GM21528 (cell line): ENCODE measurements at regions not wholly inside any gene's neighbourhood (a gene's known extent, or its start where the extent isn't known, plus 50 kb on each side); places are given as distances from the start of the nearest gene placed in this dataset.
"Not testable (repeated sequence)": the region's sequence is repeated elsewhere in the genome, so short reads cannot be mapped to it uniquely, and the experiment has no call there.

Source experiments
- ATAC-seq: cut with Tn5 transposase; IDR thresholded peaks from one replicate; pipeline ENCODE4 v1.9.1; 2021; ENCODE audit warnings: mild to moderate bottlenecking, moderate library complexity; ENCODE audit not compliant: unreplicated experiment, low FRiP score

GRCh38 chr16:66186251-66186785 is 180.2 kb upstream of the CDH5 start:
- ATAC-seq, result no peak

GRCh38 chr16:66182592-66182991 is 183.9 kb upstream of the CDH5 start:
- ATAC-seq, result no peak

- ATAC-seq, result no peak
Measured at GRCh38 chr16:66176731-66177130, 189.8 kb upstream of the CDH5 start.

- ATAC-seq, result no peak
Measured at GRCh38 chr16:66176111-66176510, 190.4 kb upstream of the CDH5 start.

- no peak for ATAC-seq
Measured at GRCh38 chr16:66175636-66176035, 190.9 kb upstream of the CDH5 start.

- ATAC-seq, result no peak
Measured at GRCh38 chr16:66175058-66175457, 191.4 kb upstream of the CDH5 start.

- ATAC-seq, result not testable (repeated sequence)
Measured at GRCh38 chr16:66173796-66174195, 192.7 kb upstream of the CDH5 start.

GRCh38 chr16:66173181-66173580 is 193.3 kb upstream of the CDH5 start:
- ATAC-seq, result not testable (repeated sequence)

GRCh38 chr16:66172463-66172862 is 194.0 kb upstream of the CDH5 start:
- no peak for ATAC-seq

GRCh38 chr16:66171578-66171977 is 194.9 kb upstream of the CDH5 start:
- no peak for ATAC-seq

GRCh38 chr16:66170989-66171388 is 195.5 kb upstream of the CDH5 start:
- no peak for ATAC-seq

- no peak for ATAC-seq
Measured at GRCh38 chr16:66169817-66170216, 196.7 kb upstream of the CDH5 start.

- no peak for ATAC-seq
Measured at GRCh38 chr16:66168777-66169176, 197.7 kb upstream of the CDH5 start.

- no peak for ATAC-seq
Measured at GRCh38 chr16:66167564-66168291, 198.8 kb upstream of the CDH5 start.

GRCh38 chr16:66166490-66166889 is 200.0 kb upstream of the CDH5 start:
- ATAC-seq, result no peak

- ATAC-seq, result no peak
Measured at GRCh38 chr16:66165879-66166278, 200.6 kb upstream of the CDH5 start.

GRCh38 chr16:66164581-66165247 is 201.8 kb upstream of the CDH5 start:
- no peak for ATAC-seq

GRCh38 chr16:66162821-66163220 is 203.7 kb upstream of the CDH5 start:
- no peak for ATAC-seq

GRCh38 chr16:66161942-66162341 is 204.5 kb upstream of the CDH5 start:
- no peak for ATAC-seq

GRCh38 chr16:66161269-66161668 is 205.2 kb upstream of the CDH5 start:
- no peak for ATAC-seq

- no peak for ATAC-seq
Measured at GRCh38 chr16:66159987-66160386, 206.5 kb upstream of the CDH5 start.

- no peak for ATAC-seq
Measured at GRCh38 chr16:66156538-66156937, 210.0 kb upstream of the CDH5 start.
